Choroid plexus epithelial cell (primary cell): ENCODE measurements at regions not wholly inside any gene's neighbourhood (a gene's known extent, or its start where the extent isn't known, plus 50 kb on each side); places are given as distances from the start of the nearest gene placed in this dataset.

ENCODE experiments used
- DNase-seq: peaks from one replicate; pipeline ENCODE4 v3.0.0-alpha.2; 2010; ENCODE audit warnings: low read depth
- H3K4me3 ChIP-seq: 2 replicates; pipeline ENCODE4 v1.5.1; 2011; ENCODE audit warnings: low read depth, mild to moderate bottlenecking, control low read depth, low read length, moderate library complexity
- CTCF ChIP-seq: conservative IDR thresholded peaks from 2 replicates; pipeline ENCODE4 v1.5.1; 2011; ENCODE audit warnings: low read depth, mild to moderate bottlenecking, control low read depth, inconsistent platforms, low read length, moderate library complexity

GRCh38 chr20:57762531-57763234 is 52.9 kb upstream of the PMEPA1 start:
- no peak for TF ChIP-seq CTCF
- no peak overlapping the region for H3K4me3 ChIP-seq
- DNase-seq, result no peak

GRCh38 chr20:57761413-57761734 is 51.6 kb upstream of the PMEPA1 start:
- TF ChIP-seq CTCF, result no peak
- DNase-seq, result no peak
- H3K4me3 ChIP-seq, result no peak overlapping the region

DNA sequence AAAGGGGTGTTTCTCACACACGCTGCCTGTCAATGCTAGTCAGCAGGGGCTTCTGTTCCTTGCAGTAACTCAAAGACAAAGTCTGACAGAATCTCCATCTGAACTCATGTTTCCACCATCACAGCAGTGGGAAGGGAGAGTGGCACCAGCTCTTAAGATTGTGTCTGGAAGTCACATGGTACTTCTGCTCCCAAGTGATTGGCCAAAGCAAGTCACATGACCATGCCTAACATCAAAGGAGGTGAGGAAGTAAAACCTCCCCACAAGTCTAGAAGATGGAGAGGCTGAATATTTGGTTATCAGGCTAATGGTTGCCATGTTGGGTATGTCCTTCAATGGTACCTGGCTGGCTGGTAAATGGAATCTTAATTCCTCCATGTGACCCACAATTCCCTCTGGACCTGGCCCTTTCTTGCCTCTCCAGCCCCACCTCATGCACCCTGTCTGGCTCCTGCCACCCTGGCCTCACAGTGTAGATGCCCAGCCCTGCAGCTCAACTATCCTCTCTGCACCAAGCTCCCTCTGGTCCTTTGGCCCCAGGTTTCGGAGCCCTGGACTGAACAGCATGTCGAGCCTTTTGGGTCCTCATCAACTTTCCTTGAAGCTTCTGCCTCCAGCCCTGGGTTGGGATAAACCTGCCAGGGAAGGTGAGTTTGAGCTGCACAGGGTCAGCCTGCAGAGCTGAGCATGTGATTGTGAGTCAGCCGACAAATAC is 51.0 kb upstream of the PMEPA1 start:
- no peak for TF ChIP-seq CTCF
- no peak overlapping the region for H3K4me3 ChIP-seq
- DNase-seq, result no peak

DNA sequence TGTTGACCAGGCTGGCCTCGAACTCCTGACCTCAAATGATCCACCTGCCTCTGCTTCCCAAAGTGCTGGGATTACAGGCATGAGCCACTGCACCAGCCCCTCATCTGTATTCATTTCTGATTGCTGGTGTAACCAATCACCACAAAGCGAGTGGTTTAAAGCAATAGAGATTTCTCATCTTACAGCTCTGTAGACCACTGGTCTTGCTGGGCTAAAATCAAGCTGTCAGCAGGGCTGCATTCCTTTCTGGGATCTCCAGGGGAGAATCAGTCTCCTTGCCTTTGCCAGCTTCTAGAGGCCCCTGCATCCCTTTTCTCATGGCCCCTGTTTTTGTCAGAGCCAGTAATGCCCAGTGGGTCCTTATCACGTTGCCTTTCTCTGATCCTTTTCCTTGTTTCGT is 49.9 kb upstream of the PMEPA1 start:
- TF ChIP-seq CTCF, result no peak
- no peak overlapping the region for H3K4me3 ChIP-seq
- peak; percentile 10 for DNase-seq
